ENCODE measurements at regions not wholly inside any gene's neighbourhood (a gene's known extent, or its start where the extent isn't known, plus 50 kb on each side); places are given as distances from the start of the nearest gene placed in this dataset.
A peak's percentile ranks its signal among the peaks of the same experiment; 100 is the strongest.

DNA sequence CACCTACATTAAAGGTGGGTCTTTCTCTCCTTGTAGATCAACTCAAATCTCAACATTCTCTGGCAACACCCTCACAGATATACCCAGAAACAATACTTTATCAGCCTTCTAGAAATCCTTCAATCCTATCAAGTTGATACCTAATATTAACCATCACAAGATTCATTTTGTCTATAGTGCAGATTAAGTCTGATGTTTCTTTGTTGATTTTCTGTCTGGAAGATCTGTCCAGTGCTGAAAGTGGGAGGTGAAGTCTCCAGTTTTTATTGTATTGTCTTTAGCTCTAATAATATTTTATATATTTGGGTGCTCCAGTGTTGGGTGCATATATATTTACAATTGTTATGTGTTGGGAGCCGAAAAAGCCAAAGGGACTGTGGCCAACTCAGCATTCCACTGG is 493.9 kb upstream of the ADGRB3 start:
- H3K79me2 ChIP-seq (ENCODE audit: control insufficient read depth, insufficient read depth, low read length) = no peaks in the 10 kb centered on the region
- TF ChIP-seq, protein P1, sequence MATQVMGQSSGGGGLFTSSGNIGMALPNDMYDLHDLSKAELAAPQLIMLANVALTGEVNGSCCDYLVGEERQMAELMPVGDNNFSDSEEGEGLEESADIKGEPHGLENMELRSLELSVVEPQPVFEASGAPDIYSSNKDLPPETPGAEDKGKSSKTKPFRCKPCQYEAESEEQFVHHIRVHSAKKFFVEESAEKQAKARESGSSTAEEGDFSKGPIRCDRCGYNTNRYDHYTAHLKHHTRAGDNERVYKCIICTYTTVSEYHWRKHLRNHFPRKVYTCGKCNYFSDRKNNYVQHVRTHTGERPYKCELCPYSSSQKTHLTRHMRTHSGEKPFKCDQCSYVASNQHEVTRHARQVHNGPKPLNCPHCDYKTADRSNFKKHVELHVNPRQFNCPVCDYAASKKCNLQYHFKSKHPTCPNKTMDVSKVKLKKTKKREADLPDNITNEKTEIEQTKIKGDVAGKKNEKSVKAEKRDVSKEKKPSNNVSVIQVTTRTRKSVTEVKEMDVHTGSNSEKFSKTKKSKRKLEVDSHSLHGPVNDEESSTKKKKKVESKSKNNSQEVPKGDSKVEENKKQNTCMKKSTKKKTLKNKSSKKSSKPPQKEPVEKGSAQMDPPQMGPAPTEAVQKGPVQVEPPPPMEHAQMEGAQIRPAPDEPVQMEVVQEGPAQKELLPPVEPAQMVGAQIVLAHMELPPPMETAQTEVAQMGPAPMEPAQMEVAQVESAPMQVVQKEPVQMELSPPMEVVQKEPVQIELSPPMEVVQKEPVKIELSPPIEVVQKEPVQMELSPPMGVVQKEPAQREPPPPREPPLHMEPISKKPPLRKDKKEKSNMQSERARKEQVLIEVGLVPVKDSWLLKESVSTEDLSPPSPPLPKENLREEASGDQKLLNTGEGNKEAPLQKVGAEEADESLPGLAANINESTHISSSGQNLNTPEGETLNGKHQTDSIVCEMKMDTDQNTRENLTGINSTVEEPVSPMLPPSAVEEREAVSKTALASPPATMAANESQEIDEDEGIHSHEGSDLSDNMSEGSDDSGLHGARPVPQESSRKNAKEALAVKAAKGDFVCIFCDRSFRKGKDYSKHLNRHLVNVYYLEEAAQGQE (IDR thresholded peaks at IDR 0.05; ENCODE audit: low read depth, low read length) = 0 out of 2 replicates have a peak, but pooled peaks have one; percentile 42
- TF ChIP-seq, protein P2, sequence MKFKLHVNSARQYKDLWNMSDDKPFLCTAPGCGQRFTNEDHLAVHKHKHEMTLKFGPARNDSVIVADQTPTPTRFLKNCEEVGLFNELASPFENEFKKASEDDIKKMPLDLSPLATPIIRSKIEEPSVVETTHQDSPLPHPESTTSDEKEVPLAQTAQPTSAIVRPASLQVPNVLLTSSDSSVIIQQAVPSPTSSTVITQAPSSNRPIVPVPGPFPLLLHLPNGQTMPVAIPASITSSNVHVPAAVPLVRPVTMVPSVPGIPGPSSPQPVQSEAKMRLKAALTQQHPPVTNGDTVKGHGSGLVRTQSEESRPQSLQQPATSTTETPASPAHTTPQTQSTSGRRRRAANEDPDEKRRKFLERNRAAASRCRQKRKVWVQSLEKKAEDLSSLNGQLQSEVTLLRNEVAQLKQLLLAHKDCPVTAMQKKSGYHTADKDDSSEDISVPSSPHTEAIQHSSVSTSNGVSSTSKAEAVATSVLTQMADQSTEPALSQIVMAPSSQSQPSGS (IDR thresholded peaks at IDR 0.05; ENCODE audit: low read length) = no peak
- H4K20me1 ChIP-seq (ENCODE audit: control insufficient read depth, insufficient read depth) = no peaks in the 10 kb centered on the region
- 24% methylated on average over 1 of the region's 1 CpG for WGBS (ENCODE audit: insufficient coverage, insufficient replicate concordance, low lambda C conversion rate, missing lambda C conversion rate)
- no peaks in the 10 kb centered on the region for H3K36me3 ChIP-seq (ENCODE audit: control insufficient read depth in 2 of 2, insufficient read depth in 2 of 2, low read length in 1 of 2)
- H3K4me1 ChIP-seq (ENCODE audit: control insufficient read depth, insufficient read depth, low read length) = no peaks in the 10 kb centered on the region
- H3K9me3 ChIP-seq (replicated peaks; ENCODE audit: control insufficient read depth, insufficient read depth, low read length) = no peaks in the 10 kb centered on the region; the same call in 2 of the 3 replicates
- no peak for ATAC-seq
- H3K4me2 ChIP-seq (ENCODE audit: control insufficient read depth, insufficient read depth) = no peak overlapping the region
- no peaks in the 10 kb centered on the region; a peak in 1 of 4 replicates for H3K27me3 ChIP-seq (replicated peaks in 1 of 2; ENCODE audit: control insufficient read depth in 2 of 2, insufficient read depth in 2 of 2, low read length in 1 of 2)
- ChIA-PET CTCF (no interaction called here), POLR2A (no interaction called here), SMC1A (ENCODE audit: uncharacterized antibody, unreplicated experiment) (no interaction called here), RAD21 (ENCODE audit: unreplicated experiment) (no interaction called here)
- in situ Hi-C loops (cut with MboI) = no loop called here
- BruUV-seq (replicated peaks) = no TSS peak
- FAIRE-seq = no peak
- no peak overlapping the region for H3K27ac ChIP-seq (ENCODE audit: control insufficient read depth, insufficient read depth)
- no peak overlapping the region for H2AFZ ChIP-seq (ENCODE audit: control insufficient read depth, low read depth, low read length)
- intact Hi-C loops (cut with micrococcal nuclease; ENCODE audit: unreplicated experiment) = no loop called here
- no peak for DNase-seq (ENCODE audit: low read depth, low spot score)
- no peak overlapping the region for H3K9ac ChIP-seq (ENCODE audit: control insufficient read depth, insufficient read depth, low read length)
- no peak overlapping the region for H3K4me3 ChIP-seq

DNA sequence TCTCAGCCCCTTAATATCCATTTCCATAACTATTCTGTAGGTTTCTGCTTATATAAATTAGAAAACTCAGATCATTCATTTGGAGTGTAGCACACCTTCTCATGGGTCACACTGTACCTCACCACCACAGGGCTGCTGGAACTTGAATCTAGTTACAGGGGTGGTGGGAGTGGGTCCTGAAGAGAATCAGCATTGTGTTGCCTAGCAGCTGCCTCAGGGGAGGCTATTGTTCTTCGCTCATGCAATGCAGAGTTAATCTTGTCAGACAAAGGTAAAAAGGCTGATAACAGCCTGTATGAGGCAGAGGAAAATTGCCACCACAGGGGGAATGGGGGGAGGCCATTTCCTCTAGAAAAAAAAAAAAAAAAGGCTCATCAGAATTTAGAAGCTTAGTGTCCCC is 496.0 kb upstream of the ADGRB3 start:
- H3K27me3 ChIP-seq (replicated peaks in 1 of 2; ENCODE audit: control insufficient read depth in 2 of 2, insufficient read depth in 2 of 2, low read length in 1 of 2) = no peaks in the 10 kb centered on the region
- no peak overlapping the region for H3K4me2 ChIP-seq (ENCODE audit: control insufficient read depth, insufficient read depth)
- FAIRE-seq (no peak), ATAC-seq (no peak), DNase-seq (ENCODE audit: low read depth, low spot score) (no peak)
- TF ChIP-seq NFYB (IDR thresholded peaks at IDR 0.05; ENCODE audit: insufficient read depth, low read depth, low read length) = no peak
- TF ChIP-seq, protein P3, sequence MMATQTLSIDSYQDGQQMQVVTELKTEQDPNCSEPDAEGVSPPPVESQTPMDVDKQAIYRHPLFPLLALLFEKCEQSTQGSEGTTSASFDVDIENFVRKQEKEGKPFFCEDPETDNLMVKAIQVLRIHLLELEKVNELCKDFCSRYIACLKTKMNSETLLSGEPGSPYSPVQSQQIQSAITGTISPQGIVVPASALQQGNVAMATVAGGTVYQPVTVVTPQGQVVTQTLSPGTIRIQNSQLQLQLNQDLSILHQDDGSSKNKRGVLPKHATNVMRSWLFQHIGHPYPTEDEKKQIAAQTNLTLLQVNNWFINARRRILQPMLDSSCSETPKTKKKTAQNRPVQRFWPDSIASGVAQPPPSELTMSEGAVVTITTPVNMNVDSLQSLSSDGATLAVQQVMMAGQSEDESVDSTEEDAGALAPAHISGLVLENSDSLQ (IDR thresholded peaks at IDR 0.05) = no peak
- TF ChIP-seq STAT3 (IDR thresholded peaks at IDR 0.05; ENCODE audit: low read depth, low read length) = no peak
- TF ChIP-seq ZSCAN29 (IDR thresholded peaks at IDR 0.05) = no peak
- TF ChIP-seq MEF2A (IDR thresholded peaks at IDR 0.05; ENCODE audit: insufficient read depth, low read depth, low read length) = no peak
- no peak for TF ChIP-seq ESRRA (IDR thresholded peaks at IDR 0.05; ENCODE audit: low read length)
- BruUV-seq (replicated peaks) = no TSS peak
- in situ Hi-C loops (cut with MboI) = no loop called here
- H3K27ac ChIP-seq (ENCODE audit: control insufficient read depth, insufficient read depth) = no peak overlapping the region
- H4K20me1 ChIP-seq (ENCODE audit: control insufficient read depth, insufficient read depth) = no peaks in the 10 kb centered on the region
- WGBS (ENCODE audit: insufficient coverage, insufficient replicate concordance, low lambda C conversion rate, missing lambda C conversion rate) = 0% methylated on average over 1 of the region's 1 CpG
- ChIA-PET CTCF (no interaction called here), SMC1A (ENCODE audit: uncharacterized antibody, unreplicated experiment) (no interaction called here), RAD21 (ENCODE audit: unreplicated experiment) (interaction anchor here (0.6 kb wide), 1 partner anchor 1062 kb away, joined by 3 read pairs; no protein-coding TSS in a partner anchor), POLR2A (no interaction called here)
- no peaks in the 10 kb centered on the region for H3K4me1 ChIP-seq (ENCODE audit: control insufficient read depth, insufficient read depth, low read length)
- no peaks in the 10 kb centered on the region for H3K36me3 ChIP-seq (ENCODE audit: control insufficient read depth in 2 of 2, insufficient read depth in 2 of 2, low read length in 1 of 2)
- intact Hi-C loops (cut with micrococcal nuclease; ENCODE audit: unreplicated experiment) = no loop called here
- no peaks in the 10 kb centered on the region for H3K79me2 ChIP-seq (ENCODE audit: control insufficient read depth, insufficient read depth, low read length)
- no peak overlapping the region for H3K4me3 ChIP-seq
- no peak overlapping the region for H2AFZ ChIP-seq (ENCODE audit: control insufficient read depth, low read depth, low read length)
- no peaks in the 10 kb centered on the region; the same call in 2 of the 3 replicates for H3K9me3 ChIP-seq (replicated peaks; ENCODE audit: control insufficient read depth, insufficient read depth, low read length)
- no peak overlapping the region for H3K9ac ChIP-seq (ENCODE audit: control insufficient read depth, insufficient read depth, low read length)
